GM12801 (cell line): ENCODE measurements at regions not wholly inside any gene's neighbourhood (a gene's known extent, or its start where the extent isn't known, plus 50 kb on each side); places are given as distances from the start of the nearest gene placed in this dataset.

Experiments used
- CTCF ChIP-seq: IDR thresholded peaks from one replicate; pipeline ENCODE4 v1.5.1; 2011; ENCODE audit warnings: control low read depth; ENCODE audit not compliant: insufficient read length; ENCODE audit errors: extremely low read depth

DNA sequence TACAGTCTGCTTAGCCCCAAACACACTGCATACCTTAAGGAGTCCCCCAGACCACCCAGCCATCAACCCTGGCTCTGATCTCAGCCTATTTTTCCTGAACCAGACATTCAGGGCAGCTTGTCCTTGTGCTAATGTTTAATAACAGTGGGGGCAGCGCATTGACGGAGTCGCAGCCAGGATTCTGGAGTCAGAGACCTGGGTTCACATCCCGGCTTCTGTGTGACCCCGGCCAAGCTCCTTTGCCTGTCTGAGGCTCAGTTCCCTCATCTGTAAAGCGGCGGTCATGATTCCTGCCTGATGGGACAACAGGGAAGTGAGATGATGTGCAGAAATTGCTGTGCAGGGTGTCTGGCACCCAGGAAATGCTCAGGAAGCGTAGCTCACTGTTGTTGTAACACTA lies 63.1 kb downstream of the MATN1 start:
- no peak for TF ChIP-seq CTCF

DNA sequence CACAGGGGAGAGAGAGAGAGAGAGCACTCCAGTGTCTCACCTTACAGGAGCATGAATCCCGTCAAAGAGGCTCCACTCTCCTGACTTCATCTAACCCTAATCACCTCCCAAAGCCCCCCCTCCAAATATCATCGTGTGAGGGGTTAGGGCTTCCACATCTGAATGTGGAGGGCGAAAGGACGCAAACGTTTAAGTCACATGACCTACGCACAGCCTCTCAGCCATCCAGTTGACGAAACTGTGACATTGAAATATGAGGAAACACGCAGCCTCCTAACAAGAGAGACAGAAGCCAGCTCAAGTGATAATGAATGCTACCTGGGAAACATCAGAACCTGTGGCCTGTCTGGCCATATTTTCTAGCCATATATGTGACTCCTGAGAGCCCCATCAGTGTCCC lies 63.7 kb downstream of the MATN1 start:
- TF ChIP-seq CTCF, result no peak

DNA sequence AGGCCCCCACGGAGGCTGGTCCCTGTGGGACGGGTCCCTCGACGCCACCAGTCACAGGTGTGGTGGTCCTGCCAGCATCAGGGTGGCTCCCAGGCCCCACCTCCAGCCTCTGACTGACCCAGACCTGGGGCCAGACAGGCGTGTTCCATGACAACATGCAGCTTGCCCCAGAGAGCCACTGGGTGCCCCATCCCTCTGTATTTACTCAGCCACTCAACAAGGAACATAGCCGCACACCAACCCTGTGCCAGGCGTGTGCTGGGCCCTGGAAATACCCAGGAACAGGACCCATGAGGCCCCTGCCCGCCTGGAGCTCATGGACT lies 65.4 kb downstream of the MATN1 start:
- TF ChIP-seq CTCF, result no peak

- TF ChIP-seq CTCF, result no peak
These were observed 66.0 kb downstream of the MATN1 start for GRCh38 chr1:30657131-30658013.

GRCh38 chr1:30656171-30656940 lies 67.0 kb downstream of the MATN1 start:
- TF ChIP-seq CTCF, result no peak

- no peak for TF ChIP-seq CTCF
These were observed 67.7 kb downstream of the MATN1 start for GRCh38 chr1:30655672-30656071.

- TF ChIP-seq CTCF, result no peak
These were observed 69.2 kb downstream of the MATN1 start for GRCh38 chr1:30654188-30654587.
